ENCODE measurements at regions not wholly inside any gene's neighbourhood (a gene's known extent, or its start where the extent isn't known, plus 50 kb on each side); places are given as distances from the start of the nearest gene placed in this dataset.

- no peak for ATAC-seq
- no TSS peak for BruUV-seq (replicated peaks)
- Histone ChIP-seq H3K79me2 (ENCODE audit: control insufficient read depth, insufficient read depth, low read length) (no peaks in the 10 kb centered on the region), H3K27ac (ENCODE audit: control insufficient read depth, insufficient read depth) (no peak overlapping the region), H3K27me3 (replicated peaks in 1 of 2; ENCODE audit: control insufficient read depth in 2 of 2, insufficient read depth in 2 of 2, low read length in 1 of 2) (no peaks in the 10 kb centered on the region; a peak in 2 of 4 replicates), H2AFZ (ENCODE audit: control insufficient read depth, low read depth, low read length) (no peak overlapping the region), H3K9ac (ENCODE audit: control insufficient read depth, insufficient read depth, low read length) (no peak overlapping the region), H3K36me3 (ENCODE audit: control insufficient read depth in 2 of 2, insufficient read depth in 2 of 2, low read length in 1 of 2) (no peaks in the 10 kb centered on the region), H3K4me3 (no peak overlapping the region), H3K4me1 (ENCODE audit: control insufficient read depth, insufficient read depth, low read length) (no peaks in the 10 kb centered on the region), H3K9me3 (replicated peaks; ENCODE audit: control insufficient read depth, insufficient read depth, low read length) (no peaks in the 10 kb centered on the region), H4K20me1 (ENCODE audit: control insufficient read depth, insufficient read depth) (no peaks in the 10 kb centered on the region), H3K4me2 (ENCODE audit: control insufficient read depth, insufficient read depth) (no peak overlapping the region)
- in situ Hi-C loops (cut with MboI) = no loop called here
- no peak for FAIRE-seq
- CTCF ChIA-PET = no interaction called here
- 24% methylated on average over 4 of the region's 4 CpGs for WGBS (ENCODE audit: insufficient coverage, insufficient replicate concordance, low lambda C conversion rate, missing lambda C conversion rate)
- POLR2A ChIA-PET = no interaction called here
- TF ChIP-seq ZBTB4 (CRISPR knock-in tag; IDR thresholded peaks at IDR 0.05) (no peak), MTA3 (IDR thresholded peaks at IDR 0.05; ENCODE audit: borderline replicate concordance, low read length) (no peak), SMC3 (IDR thresholded peaks at IDR 0.05; ENCODE audit: borderline replicate concordance, low read length) (no peak), TAF1 (IDR thresholded peaks at IDR 0.05; ENCODE audit: borderline replicate concordance, low read depth, low read length) (no peak), RELA (IDR thresholded peaks at IDR 0.05; ENCODE audit: borderline replicate concordance, partially characterized antibody) (no peak), NR2C1 (IDR thresholded peaks at IDR 0.05) (no peak), MEF2B (IDR thresholded peaks at IDR 0.05; ENCODE audit: partially characterized antibody, poor library complexity, severe bottlenecking) (no peak), KDM1A (IDR thresholded peaks at IDR 0.05; ENCODE audit: borderline replicate concordance) (no peak), PBX3 (IDR thresholded peaks at IDR 0.05; ENCODE audit: insufficient replicate concordance, low read depth, low read length) (no peak), CBFB (IDR thresholded peaks at IDR 0.05; ENCODE audit: low read depth) (no peak)
- RAD21 ChIA-PET (ENCODE audit: unreplicated experiment) = no interaction called here
- SMC1A ChIA-PET (ENCODE audit: uncharacterized antibody, unreplicated experiment) = interaction anchor here (0.6 kb wide), 1 partner anchor 443 kb away, joined by 3 read pairs; no protein-coding TSS in a partner anchor
- intact Hi-C loops (cut with micrococcal nuclease; ENCODE audit: unreplicated experiment) = no loop called here
- DNase-seq (ENCODE audit: low read depth, low spot score) = no peak
Measured at GRCh38 chr11:113574171-113574570, 99.0 kb upstream of the DRD2 start.
